OCI-LY3 (cell line): ENCODE measurements at regions not wholly inside any gene's neighbourhood (a gene's known extent, or its start where the extent isn't known, plus 50 kb on each side); places are given as distances from the start of the nearest gene placed in this dataset.

Experiments
- CTCF ChIP-seq: fragments of 200-600, 300-600 bp; sonication (generic); IDR thresholded peaks from 2 replicates; pipeline ENCODE4 v1.5.1; 2014; ENCODE audit warnings: antibody characterized with exemption, low read length, low read depth
- EZH2phosphoT487 ChIP-seq: fragments of 200-600 bp; shearing (Covaris generic); IDR thresholded peaks from 2 replicates; pipeline ENCODE4 v1.6.1; 2018; ENCODE audit warnings: antibody characterized with exemption, mixed run types, low read depth

GRCh38 chr2:88955607-88956006 lies 264.1 kb downstream of the RPIA start:
- no peak for TF ChIP-seq CTCF
- no peak for TF ChIP-seq EZH2phosphoT487
